Ovary (tissue), 3 donors: ENCODE measurements at regions not wholly inside any gene's neighbourhood (a gene's known extent, or its start where the extent isn't known, plus 50 kb on each side); places are given as distances from the start of the nearest gene placed in this dataset.

Source experiments
- CTCF ChIP-seq, 3 donors: fragments of 450-650 bp in 2 of 3; fragments of 200-600 bp in 1 of 3; IDR thresholded peaks; one replicate each; pipeline versions ENCODE4 v1.5.1 to v1.8.0; 2016 to 2022; ENCODE audit warnings: antibody characterized with exemption in 3 of 3, mild to moderate bottlenecking in 1 of 3
- POLR2A ChIP-seq: fragments of 450-650 bp; IDR thresholded peaks from one replicate; pipeline ENCODE4 v1.6.1; 2017; ENCODE audit warnings: antibody characterized with exemption, mild to moderate bottlenecking, moderate library complexity
- donor health status: DM: no; HTN: no; CAD: no.

- TF ChIP-seq CTCF (IDR thresholded peaks at IDR 0.05) = no peak
- TF ChIP-seq POLR2A = no peak
Measured at GRCh38 chrX:139429913-139430312, 100.6 kb upstream of the F9 start.
